Skeletal muscle tissue (tissue), 3 donors: ENCODE measurements at regions not wholly inside any gene's neighbourhood (a gene's known extent, or its start where the extent isn't known, plus 50 kb on each side); places are given as distances from the start of the nearest gene placed in this dataset.
"Not testable (repeated sequence)": the region's sequence is repeated elsewhere in the genome, so short reads cannot be mapped to it uniquely, and the experiment has no call there.

ENCODE experiments used
- H3K27ac ChIP-seq: one replicate; pipeline ENCODE4 v1.7.0; 2013; ENCODE audit warnings: mild to moderate bottlenecking, low read depth, low read length, inconsistent platforms
- H3K27me3 ChIP-seq, 3 donors: one replicate each; pipeline ENCODE4 v1.7.0; 2013; ENCODE audit warnings: low read length in 3 of 3; ENCODE audit not compliant: control insufficient read depth in 3 of 3, insufficient read depth in 3 of 3
- H3K36me3 ChIP-seq, 3 donors: one replicate each; pipeline ENCODE4 v1.7.0; 2013; ENCODE audit warnings: low read length in 3 of 3; ENCODE audit not compliant: control insufficient read depth in 3 of 3, insufficient read depth in 3 of 3
- H3K4me1 ChIP-seq, 3 donors: one replicate each; pipeline ENCODE4 v1.7.0; 2013; ENCODE audit warnings: low read length in 3 of 3, mild to moderate bottlenecking in 3 of 3; ENCODE audit not compliant: control insufficient read depth in 3 of 3, insufficient read depth in 3 of 3
- H3K4me3 ChIP-seq, 3 donors: one replicate each; pipeline ENCODE4 v1.7.0; 2013; ENCODE audit warnings: low read length in 3 of 3
- H3K9ac ChIP-seq, 3 donors: one replicate each; pipeline ENCODE4 v1.7.0; 2013; ENCODE audit warnings: low read length in 3 of 3, mild to moderate bottlenecking in 3 of 3, moderate library complexity in 2 of 3, low read depth in 1 of 3
- H3K9me3 ChIP-seq, 3 donors: one replicate each; pipeline ENCODE4 v1.7.0; 2013; ENCODE audit warnings: low read length in 3 of 3; ENCODE audit not compliant: control insufficient read depth in 3 of 3
- donor health status: Osteomylitis.

- no peak overlapping the region for H3K4me3 ChIP-seq
- no peaks in the 10 kb centered on the region for H3K36me3 ChIP-seq
- H3K27ac ChIP-seq = no peak overlapping the region
- no peaks in the 10 kb centered on the region for H3K4me1 ChIP-seq
- no peak overlapping the region for H3K9ac ChIP-seq
- no peaks in the 10 kb centered on the region for H3K27me3 ChIP-seq
- no peaks in the 10 kb centered on the region for H3K9me3 ChIP-seq
Measured at GRCh38 chr21:31592963-31593560, 66.4 kb upstream of the SOD1 start.

GRCh38 chr21:31592516-31592915 lies 67.0 kb upstream of the SOD1 start:
- Histone ChIP-seq H3K27ac (no peak overlapping the region), H3K27me3 (no peaks in the 10 kb centered on the region), H3K9me3 (no peaks in the 10 kb centered on the region), H3K4me3 (no peak overlapping the region), H3K9ac (no peak overlapping the region), H3K4me1 (no peaks in the 10 kb centered on the region), H3K36me3 (no peaks in the 10 kb centered on the region)

GRCh38 chr21:31589820-31590219 lies 69.7 kb upstream of the SOD1 start:
- no peaks in the 10 kb centered on the region for H3K36me3 ChIP-seq
- H3K27me3 ChIP-seq = no peaks in the 10 kb centered on the region
- no peaks in the 10 kb centered on the region for H3K9me3 ChIP-seq
- no peaks in the 10 kb centered on the region for H3K4me1 ChIP-seq
- no peak overlapping the region for H3K27ac ChIP-seq
- H3K9ac ChIP-seq = no peak overlapping the region
- H3K4me3 ChIP-seq = no peak overlapping the region

GRCh38 chr21:31586118-31586517 lies 73.4 kb upstream of the SOD1 start:
- Histone ChIP-seq H3K9ac (no peak overlapping the region), H3K9me3 (no peaks in the 10 kb centered on the region), H3K27ac (no peak overlapping the region), H3K4me1 (no peaks in the 10 kb centered on the region), H3K4me3 (no peak overlapping the region), H3K27me3 (no peaks in the 10 kb centered on the region), H3K36me3 (no peaks in the 10 kb centered on the region)

GRCh38 chr21:31583937-31584336 lies 75.6 kb upstream of the SOD1 start:
- not testable (repeated sequence) for H3K9ac ChIP-seq, H3K27me3 ChIP-seq, H3K4me3 ChIP-seq, H3K27ac ChIP-seq, H3K36me3 ChIP-seq, H3K9me3 ChIP-seq, H3K4me1 ChIP-seq

- Histone ChIP-seq H3K4me3 (no peak overlapping the region), H3K27me3 (no peaks in the 10 kb centered on the region), H3K4me1 (no peaks in the 10 kb centered on the region), H3K9ac (no peak overlapping the region), H3K27ac (no peak overlapping the region), H3K9me3 (no peaks in the 10 kb centered on the region), H3K36me3 (no peaks in the 10 kb centered on the region)
Measured at GRCh38 chr21:31583498-31583897, 76.0 kb upstream of the SOD1 start.

- no peak overlapping the region for H3K27ac ChIP-seq
- H3K9me3 ChIP-seq = no peaks in the 10 kb centered on the region
- H3K9ac ChIP-seq = no peak overlapping the region
- no peaks in the 10 kb centered on the region for H3K27me3 ChIP-seq
- no peak overlapping the region for H3K4me3 ChIP-seq
- H3K4me1 ChIP-seq = no peaks in the 10 kb centered on the region
- no peaks in the 10 kb centered on the region for H3K36me3 ChIP-seq
Measured at GRCh38 chr21:31580866-31581276, 78.6 kb upstream of the SOD1 start.

- Histone ChIP-seq H3K4me1 (no peaks in the 10 kb centered on the region), H3K36me3 (no peaks in the 10 kb centered on the region), H3K9ac (no peak overlapping the region), H3K9me3 (peaks cover 0 to 9% (median 0%) of the 10 kb centered on the region in 3 donors), H3K27me3 (no peaks in the 10 kb centered on the region), H3K27ac (no peak overlapping the region), H3K4me3 (no peak overlapping the region)
Measured at GRCh38 chr21:31577271-31577670, 82.2 kb upstream of the SOD1 start.

GRCh38 chr21:31576428-31576827 lies 83.1 kb upstream of the SOD1 start:
- Histone ChIP-seq H3K4me3 (no peak overlapping the region), H3K27me3 (no peaks in the 10 kb centered on the region)

GRCh38 chr21:31573217-31573616 lies 86.3 kb upstream of the SOD1 start:
- Histone ChIP-seq H3K27me3 (no peaks in the 10 kb centered on the region), H3K9me3 (peaks cover 0 to 9% (median 0%) of the 10 kb centered on the region in 3 donors), H3K4me3 (no peak overlapping the region), H3K9ac (no peak overlapping the region), H3K36me3 (no peaks in the 10 kb centered on the region), H3K27ac (no peak overlapping the region), H3K4me1 (no peaks in the 10 kb centered on the region)

More at GRCh38 chr21:31576428-31576827, 83.1 kb upstream of the SOD1 start:
- H3K36me3 ChIP-seq = no peaks in the 10 kb centered on the region
- peaks cover 0 to 9% (median 0%) of the 10 kb centered on the region in 3 donors for H3K9me3 ChIP-seq
- H3K4me1 ChIP-seq = no peaks in the 10 kb centered on the region
- H3K27ac ChIP-seq = no peak overlapping the region
- H3K9ac ChIP-seq = no peak overlapping the region
